HL-60 (cell line): ENCODE measurements at regions not wholly inside any gene's neighbourhood (a gene's known extent, or its start where the extent isn't known, plus 50 kb on each side); places are given as distances from the start of the nearest gene placed in this dataset.

Experiments
- CTCF ChIP-seq: IDR thresholded peaks from one replicate; pipeline ENCODE4 v1.5.1; 2011; ENCODE audit warnings: low read length, control low read depth, inconsistent platforms; ENCODE audit not compliant: insufficient read depth
- POLR2AphosphoS5 ChIP-seq: IDR thresholded peaks from 2 replicates; pipeline ENCODE4 v1.6.1; 2012; ENCODE audit warnings: low read depth
- REST ChIP-seq: IDR thresholded peaks from 2 replicates; pipeline ENCODE4 v1.6.1; 2012; ENCODE audit warnings: low read depth; ENCODE audit not compliant: insufficient replicate concordance

GRCh38 chr11:23164022-23164421 is 303.7 kb upstream of the CCDC179 start:
- TF ChIP-seq CTCF (no peak), POLR2AphosphoS5 (no peak), REST (no peak)
